IPS DF 19.7 (cell line): ENCODE measurements at regions not wholly inside any gene's neighbourhood (a gene's known extent, or its start where the extent isn't known, plus 50 kb on each side); places are given as distances from the start of the nearest gene placed in this dataset.

Experiments
- DNase-seq: peaks from one replicate; pipeline ENCODE4 v3.0.0-alpha.2; 2013; ENCODE audit warnings: low read depth, low spot score

- DNase-seq: no peak
These were observed 146.8 kb downstream of the SMAD6 start for GRCh38 chr15:66848686-66849392.

- no peak for DNase-seq
These were observed 147.3 kb downstream of the SMAD6 start for GRCh38 chr15:66849393-66849745.

GRCh38 chr15:66849746-66850077, 147.7 kb downstream of the SMAD6 start:
- DNase-seq: no peak

GRCh38 chr15:66850078-66850991, 148.3 kb downstream of the SMAD6 start:
- DNase-seq: no peak

GRCh38 chr15:66850996-66851310, 148.9 kb downstream of the SMAD6 start:
- no peak for DNase-seq

GRCh38 chr15:66851311-66852063, 149.5 kb downstream of the SMAD6 start:
- no peak for DNase-seq

- no peak for DNase-seq
These were observed 150.2 kb downstream of the SMAD6 start for GRCh38 chr15:66852064-66852905.

- no peak for DNase-seq
These were observed 152.3 kb downstream of the SMAD6 start for GRCh38 chr15:66854012-66854965.

GRCh38 chr15:66855041-66855440, 153.0 kb downstream of the SMAD6 start:
- DNase-seq: no peak

GRCh38 chr15:66857694-66858093, 155.7 kb downstream of the SMAD6 start:
- no peak for DNase-seq

- DNase-seq: no peak
These were observed 156.6 kb downstream of the SMAD6 start for GRCh38 chr15:66858423-66859207.

GRCh38 chr15:66859688-66860253, 157.7 kb downstream of the SMAD6 start:
- DNase-seq: no peak

- DNase-seq: no peak
These were observed 158.8 kb downstream of the SMAD6 start for GRCh38 chr15:66860844-66861243.

GRCh38 chr15:66862111-66862939, 160.3 kb downstream of the SMAD6 start:
- no peak for DNase-seq

GRCh38 chr15:66862940-66863335, 160.9 kb downstream of the SMAD6 start:
- DNase-seq: peak; percentile 42

GRCh38 chr15:66863390-66864085, 161.5 kb downstream of the SMAD6 start:
- no peak for DNase-seq

GRCh38 chr15:66864086-66864830, 162.2 kb downstream of the SMAD6 start:
- no peak for DNase-seq
